ENCODE measurements at regions not wholly inside any gene's neighbourhood (a gene's known extent, or its start where the extent isn't known, plus 50 kb on each side); places are given as distances from the start of the nearest gene placed in this dataset.

DNA sequence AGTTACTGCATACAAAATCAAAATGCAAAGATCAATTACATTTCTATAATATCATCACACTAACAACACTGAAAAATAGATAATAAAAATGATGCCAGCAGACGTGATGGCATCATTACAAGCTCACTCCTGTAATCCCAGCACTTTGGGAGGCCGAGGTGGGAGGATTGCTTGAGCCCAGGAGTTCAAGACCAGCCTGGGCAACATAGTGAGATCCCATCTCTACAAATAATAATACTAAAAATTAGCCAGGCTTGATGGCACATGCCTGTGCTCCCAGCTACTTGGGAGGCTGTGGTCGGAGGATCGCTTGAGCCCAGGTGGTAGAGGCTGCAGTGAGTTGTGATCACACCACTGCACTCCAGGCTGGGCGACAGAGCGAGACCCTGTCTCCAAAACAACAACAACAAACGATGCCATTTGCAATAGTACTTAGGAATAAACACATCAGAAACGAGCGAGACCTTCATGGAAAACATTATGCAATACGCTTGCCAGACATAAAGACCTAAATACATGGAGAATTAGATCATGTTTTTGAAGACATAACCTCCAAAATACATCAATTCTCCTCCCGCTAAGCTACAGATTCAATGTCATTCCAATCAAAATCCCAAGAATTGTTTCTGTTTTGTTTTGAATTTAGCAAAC, 86.6 kb upstream of the ERRFI1 start:
- H3K36me3 ChIP-seq (replicated peaks; ENCODE audit: insufficient read depth, low read length) = no peaks in the 10 kb centered on the region
- no peak overlapping the region for H3K4me2 ChIP-seq (ENCODE audit: low read depth, low read length)
- H2AFZ ChIP-seq (ENCODE audit: low read length) = no peak overlapping the region

DNA sequence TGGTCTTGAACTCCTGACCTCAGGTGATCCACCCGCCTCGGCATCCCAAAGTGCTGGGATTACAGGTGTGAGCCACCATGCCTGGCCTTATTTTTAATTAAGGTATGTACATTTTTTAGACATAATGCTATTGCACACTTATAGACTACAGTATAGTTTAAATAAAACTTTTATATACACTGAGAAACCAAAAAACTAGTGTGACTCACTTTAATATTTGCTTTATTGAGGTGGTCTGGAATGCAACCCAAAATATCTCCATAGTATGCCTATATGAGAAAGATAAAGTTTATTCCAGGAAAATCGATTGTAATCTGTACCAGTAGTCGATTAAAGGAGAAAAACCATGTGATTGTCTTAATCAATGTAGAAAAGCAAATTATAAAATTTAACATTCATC, 85.5 kb upstream of the ERRFI1 start:
- Histone ChIP-seq H3K4me2 (ENCODE audit: low read depth, low read length) (no peak overlapping the region), H3K9me2 (replicated peaks; ENCODE audit: insufficient read depth, low read length) (no peaks in the 10 kb centered on the region), H2AFZ (ENCODE audit: low read length) (no peak overlapping the region), H3K9me3 (replicated peaks; ENCODE audit: insufficient read depth, low read length) (no peaks in the 10 kb centered on the region), H3K27me3 (replicated peaks; ENCODE audit: insufficient read depth, low read length) (peaks cover 91% of the 10 kb centered on the region), H3K4me3 (ENCODE audit: low read length) (no peak overlapping the region), H3F3A (ENCODE audit: insufficient read depth, low read length) (no peaks in the 10 kb centered on the region), H3K9ac (ENCODE audit: low read length) (no peak overlapping the region), H3K79me2 (ENCODE audit: low read length) (no peaks in the 10 kb centered on the region), H3K4me1 (ENCODE audit: low read length) (no peaks in the 10 kb centered on the region), H3K36me3 (replicated peaks; ENCODE audit: insufficient read depth, low read length) (no peaks in the 10 kb centered on the region), H3K27ac (ENCODE audit: low read length) (no peak overlapping the region), H4K20me1 (ENCODE audit: insufficient read depth, low read length) (no peaks in the 10 kb centered on the region)
- no peak for DNase-seq
- no peak for TF ChIP-seq EZH2 (optimal IDR thresholded peaks at IDR 0.05; ENCODE audit: low read depth, low read length)
- TF ChIP-seq, protein P1, sequence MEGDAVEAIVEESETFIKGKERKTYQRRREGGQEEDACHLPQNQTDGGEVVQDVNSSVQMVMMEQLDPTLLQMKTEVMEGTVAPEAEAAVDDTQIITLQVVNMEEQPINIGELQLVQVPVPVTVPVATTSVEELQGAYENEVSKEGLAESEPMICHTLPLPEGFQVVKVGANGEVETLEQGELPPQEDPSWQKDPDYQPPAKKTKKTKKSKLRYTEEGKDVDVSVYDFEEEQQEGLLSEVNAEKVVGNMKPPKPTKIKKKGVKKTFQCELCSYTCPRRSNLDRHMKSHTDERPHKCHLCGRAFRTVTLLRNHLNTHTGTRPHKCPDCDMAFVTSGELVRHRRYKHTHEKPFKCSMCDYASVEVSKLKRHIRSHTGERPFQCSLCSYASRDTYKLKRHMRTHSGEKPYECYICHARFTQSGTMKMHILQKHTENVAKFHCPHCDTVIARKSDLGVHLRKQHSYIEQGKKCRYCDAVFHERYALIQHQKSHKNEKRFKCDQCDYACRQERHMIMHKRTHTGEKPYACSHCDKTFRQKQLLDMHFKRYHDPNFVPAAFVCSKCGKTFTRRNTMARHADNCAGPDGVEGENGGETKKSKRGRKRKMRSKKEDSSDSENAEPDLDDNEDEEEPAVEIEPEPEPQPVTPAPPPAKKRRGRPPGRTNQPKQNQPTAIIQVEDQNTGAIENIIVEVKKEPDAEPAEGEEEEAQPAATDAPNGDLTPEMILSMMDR (IDR thresholded peaks at IDR 0.05; ENCODE audit: low read length) = no peak
- no peak for TF ChIP-seq EZH2phosphoT487 (IDR thresholded peaks at IDR 0.05; ENCODE audit: low read length)

More for the DNA sequence above, 86.6 kb upstream of the ERRFI1 start:
- Histone ChIP-seq H3K4me3 (ENCODE audit: low read length) (no peak overlapping the region), H3K79me2 (ENCODE audit: low read length) (no peaks in the 10 kb centered on the region), H3K27me3 (replicated peaks; ENCODE audit: insufficient read depth, low read length) (peaks cover 89% of the 10 kb centered on the region), H3K9ac (ENCODE audit: low read length) (no peak overlapping the region), H4K20me1 (ENCODE audit: insufficient read depth, low read length) (no peaks in the 10 kb centered on the region), H3F3A (ENCODE audit: insufficient read depth, low read length) (no peaks in the 10 kb centered on the region), H3K9me3 (replicated peaks; ENCODE audit: insufficient read depth, low read length) (no peaks in the 10 kb centered on the region), H3K9me2 (replicated peaks; ENCODE audit: insufficient read depth, low read length) (no peaks in the 10 kb centered on the region), H3K4me1 (ENCODE audit: low read length) (no peaks in the 10 kb centered on the region), H3K27ac (ENCODE audit: low read length) (no peak overlapping the region)
- no peak for TF ChIP-seq EZH2phosphoT487 (IDR thresholded peaks at IDR 0.05; ENCODE audit: low read length)
- TF ChIP-seq, protein P1 (IDR thresholded peaks at IDR 0.05; ENCODE audit: low read length) = no peak
- no peak for TF ChIP-seq EZH2 (optimal IDR thresholded peaks at IDR 0.05; ENCODE audit: low read depth, low read length)
- no peak for DNase-seq

DNA sequence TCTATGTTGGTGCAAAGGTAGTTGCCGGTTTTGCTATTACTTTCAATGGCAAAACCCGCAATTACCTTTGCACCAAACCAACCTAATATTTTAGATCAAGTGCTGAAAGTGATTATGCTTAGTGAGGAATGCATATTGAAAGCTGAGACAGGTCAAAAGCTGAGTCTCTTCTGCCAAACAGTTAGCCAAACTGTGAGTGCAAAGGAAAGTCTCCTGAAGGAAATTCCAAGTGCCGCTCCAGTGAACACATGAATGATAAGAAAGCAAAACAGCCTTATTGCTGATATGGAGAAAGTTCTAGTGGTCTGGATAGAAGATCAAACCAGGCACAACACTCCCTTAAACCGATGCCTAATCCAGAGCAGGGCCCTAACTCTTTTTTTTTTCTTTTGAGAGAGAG, 83.1 kb upstream of the ERRFI1 start:
- Histone ChIP-seq H3K9me2 (replicated peaks; ENCODE audit: insufficient read depth, low read length) (no peaks in the 10 kb centered on the region), H3K79me2 (ENCODE audit: low read length) (no peaks in the 10 kb centered on the region), H3K27me3 (replicated peaks; ENCODE audit: insufficient read depth, low read length) (peaks cover 84% of the 10 kb centered on the region), H3K4me2 (ENCODE audit: low read depth, low read length) (no peak overlapping the region), H3K36me3 (replicated peaks; ENCODE audit: insufficient read depth, low read length) (no peaks in the 10 kb centered on the region), H3K4me3 (ENCODE audit: low read length) (no peak overlapping the region), H3K9ac (ENCODE audit: low read length) (no peak overlapping the region), H2AFZ (ENCODE audit: low read length) (no peak overlapping the region), H3K4me1 (ENCODE audit: low read length) (no peaks in the 10 kb centered on the region), H3K9me3 (replicated peaks; ENCODE audit: insufficient read depth, low read length) (no peaks in the 10 kb centered on the region), H3K27ac (ENCODE audit: low read length) (no peak overlapping the region), H3F3A (ENCODE audit: insufficient read depth, low read length) (no peaks in the 10 kb centered on the region), H4K20me1 (ENCODE audit: insufficient read depth, low read length) (no peaks in the 10 kb centered on the region)
- TF ChIP-seq, protein P1 (IDR thresholded peaks at IDR 0.05; ENCODE audit: low read length) = no peak
- TF ChIP-seq EZH2phosphoT487 (IDR thresholded peaks at IDR 0.05; ENCODE audit: low read length) (no peak), EZH2 (optimal IDR thresholded peaks at IDR 0.05; ENCODE audit: low read depth, low read length) (no peak)
- no peak for DNase-seq
